Osteocyte (in vitro differentiated cells): ENCODE measurements at regions not wholly inside any gene's neighbourhood (a gene's known extent, or its start where the extent isn't known, plus 50 kb on each side); places are given as distances from the start of the nearest gene placed in this dataset.

Source experiments
- DNase-seq: peaks from one replicate; pipeline ENCODE4 v3.0.0; 2021; ENCODE audit warnings: mixed read lengths; ENCODE audit not compliant: unreplicated experiment; ENCODE audit errors: extremely low spot score
- H3K27ac Mint-ChIP-seq: one replicate; pipeline ENCODE4 v1.8.0; 2021; ENCODE audit warnings: mild to moderate bottlenecking, mixed read lengths; ENCODE audit not compliant: unreplicated experiment
- H3K27me3 Mint-ChIP-seq: one replicate; pipeline ENCODE4 v1.8.0; 2021; ENCODE audit warnings: mixed read lengths; ENCODE audit not compliant: unreplicated experiment
- H3K36me3 Mint-ChIP-seq: one replicate; pipeline ENCODE4 v1.8.0; 2021; ENCODE audit warnings: mixed read lengths; ENCODE audit not compliant: unreplicated experiment
- H3K4me1 Mint-ChIP-seq: one replicate; pipeline ENCODE4 v1.8.0; 2021; ENCODE audit warnings: mixed read lengths; ENCODE audit not compliant: unreplicated experiment
- H3K4me3 Mint-ChIP-seq: one replicate; pipeline ENCODE4 v1.8.0; 2021; ENCODE audit warnings: mild to moderate bottlenecking, moderate library complexity, mixed read lengths; ENCODE audit not compliant: unreplicated experiment
- H3K9me3 Mint-ChIP-seq: one replicate; pipeline ENCODE4 v1.8.0; 2021; ENCODE audit warnings: mixed read lengths; ENCODE audit not compliant: unreplicated experiment
- CTCF ChIP-seq: fragments of 200-600 bp; sonication (generic); IDR thresholded peaks from 2 replicates; pipeline ENCODE4 v1.5.0; 2021; ENCODE audit warnings: antibody characterized with exemption, mild to moderate bottlenecking, moderate library complexity

- DNase-seq = no peak
- peaks cover 46% of the 10 kb centered on the region for H3K4me1 Mint-ChIP-seq
- no peak for TF ChIP-seq CTCF
- no peak overlapping the region for H3K4me3 Mint-ChIP-seq
- H3K36me3 Mint-ChIP-seq = no peaks in the 10 kb centered on the region
- peaks cover 3% of the 10 kb centered on the region for H3K9me3 Mint-ChIP-seq
- no peaks in the 10 kb centered on the region for H3K27me3 Mint-ChIP-seq
- H3K27ac Mint-ChIP-seq = peak overlapping the region; percentile 23
Measured at GRCh38 chr12:27870939-27871338, 90.9 kb upstream of the MANSC4 start.

- no peaks in the 10 kb centered on the region for H3K27me3 Mint-ChIP-seq
- H3K4me3 Mint-ChIP-seq = no peak overlapping the region
- peaks cover 3% of the 10 kb centered on the region for H3K9me3 Mint-ChIP-seq
- H3K4me1 Mint-ChIP-seq = peaks cover 57% of the 10 kb centered on the region
- TF ChIP-seq CTCF = no peak
- H3K36me3 Mint-ChIP-seq = no peaks in the 10 kb centered on the region
- no peak for DNase-seq
- no peak overlapping the region for H3K27ac Mint-ChIP-seq
Measured at GRCh38 chr12:27869567-27869966, 89.5 kb upstream of the MANSC4 start.

- no peaks in the 10 kb centered on the region for H3K36me3 Mint-ChIP-seq
- no peak for TF ChIP-seq CTCF
- peaks cover 3% of the 10 kb centered on the region for H3K9me3 Mint-ChIP-seq
- no peak overlapping the region for H3K4me3 Mint-ChIP-seq
- H3K27ac Mint-ChIP-seq = peak overlapping the region; percentile 89
- peaks cover 68% of the 10 kb centered on the region for H3K4me1 Mint-ChIP-seq
- DNase-seq = no peak
- H3K27me3 Mint-ChIP-seq = no peaks in the 10 kb centered on the region
Measured at GRCh38 chr12:27868139-27868538, 88.1 kb upstream of the MANSC4 start.

- DNase-seq = no peak
- Mint-ChIP-seq H3K27ac (peak overlapping the region; percentile 24), H3K27me3 (no peaks in the 10 kb centered on the region), H3K4me1 (peaks cover 82% of the 10 kb centered on the region), H3K4me3 (no peak overlapping the region), H3K9me3 (peaks cover 3% of the 10 kb centered on the region), H3K36me3 (no peaks in the 10 kb centered on the region)
- TF ChIP-seq CTCF = no peak
Measured at GRCh38 chr12:27866373-27867101, 86.5 kb upstream of the MANSC4 start.

GRCh38 chr12:27865421-27865820 is 85.4 kb upstream of the MANSC4 start:
- Mint-ChIP-seq H3K9me3 (peaks cover 3% of the 10 kb centered on the region), H3K27me3 (no peaks in the 10 kb centered on the region), H3K4me3 (no peak overlapping the region), H3K4me1 (peaks cover 82% of the 10 kb centered on the region), H3K36me3 (no peaks in the 10 kb centered on the region), H3K27ac (no peak overlapping the region)
- TF ChIP-seq CTCF = no peak
- DNase-seq = no peak
